ENCODE measurements at regions not wholly inside any gene's neighbourhood (a gene's known extent, or its start where the extent isn't known, plus 50 kb on each side); places are given as distances from the start of the nearest gene placed in this dataset.

GRCh38 chr2:195606179-195606578 lies 50.8 kb upstream of the SLC39A10 start:
- DNase-seq = no peak

- DNase-seq = no peak
These were observed 52.3 kb upstream of the SLC39A10 start for GRCh38 chr2:195604706-195605105.

GRCh38 chr2:195603998-195604397 lies 53.0 kb upstream of the SLC39A10 start:
- no peak for DNase-seq

- DNase-seq = no peak
These were observed 53.6 kb upstream of the SLC39A10 start for GRCh38 chr2:195603408-195603807.

- no peak for DNase-seq
These were observed 54.3 kb upstream of the SLC39A10 start for GRCh38 chr2:195602687-195603086.

GRCh38 chr2:195601361-195601760 lies 55.7 kb upstream of the SLC39A10 start:
- DNase-seq = no peak

GRCh38 chr2:195600778-195601177 lies 56.2 kb upstream of the SLC39A10 start:
- DNase-seq = no peak

GRCh38 chr2:195596840-195597239 lies 60.2 kb upstream of the SLC39A10 start:
- DNase-seq = no peak

GRCh38 chr2:195595825-195596224 lies 61.2 kb upstream of the SLC39A10 start:
- DNase-seq = no peak

- no peak for DNase-seq
These were observed 61.9 kb upstream of the SLC39A10 start for GRCh38 chr2:195594919-195595694.

- no peak for DNase-seq
These were observed 62.8 kb upstream of the SLC39A10 start for GRCh38 chr2:195594248-195594647.

GRCh38 chr2:195592105-195592504 lies 64.9 kb upstream of the SLC39A10 start:
- DNase-seq = no peak

GRCh38 chr2:195590861-195591205 lies 66.2 kb upstream of the SLC39A10 start:
- DNase-seq = no peak

GRCh38 chr2:195590199-195590860 lies 66.7 kb upstream of the SLC39A10 start:
- no peak for DNase-seq

- DNase-seq = no peak
These were observed 69.1 kb upstream of the SLC39A10 start for GRCh38 chr2:195587966-195588365.

- DNase-seq = no peak
These were observed 70.8 kb upstream of the SLC39A10 start for GRCh38 chr2:195586062-195586714.

GRCh38 chr2:195582188-195582587 lies 74.8 kb upstream of the SLC39A10 start:
- no peak for DNase-seq

GRCh38 chr2:195579776-195580555 lies 77.1 kb upstream of the SLC39A10 start:
- no peak for DNase-seq

- no peak for DNase-seq
These were observed 81.1 kb upstream of the SLC39A10 start for GRCh38 chr2:195575879-195576401.

GRCh38 chr2:195575016-195575415 lies 82.0 kb upstream of the SLC39A10 start:
- no peak for DNase-seq

- no peak for DNase-seq
These were observed 82.7 kb upstream of the SLC39A10 start for GRCh38 chr2:195574312-195574711.

- DNase-seq = no peak
These were observed 83.9 kb upstream of the SLC39A10 start for GRCh38 chr2:195572895-195573683.
